ENCODE measurements at regions not wholly inside any gene's neighbourhood (a gene's known extent, or its start where the extent isn't known, plus 50 kb on each side); places are given as distances from the start of the nearest gene placed in this dataset.

DNA sequence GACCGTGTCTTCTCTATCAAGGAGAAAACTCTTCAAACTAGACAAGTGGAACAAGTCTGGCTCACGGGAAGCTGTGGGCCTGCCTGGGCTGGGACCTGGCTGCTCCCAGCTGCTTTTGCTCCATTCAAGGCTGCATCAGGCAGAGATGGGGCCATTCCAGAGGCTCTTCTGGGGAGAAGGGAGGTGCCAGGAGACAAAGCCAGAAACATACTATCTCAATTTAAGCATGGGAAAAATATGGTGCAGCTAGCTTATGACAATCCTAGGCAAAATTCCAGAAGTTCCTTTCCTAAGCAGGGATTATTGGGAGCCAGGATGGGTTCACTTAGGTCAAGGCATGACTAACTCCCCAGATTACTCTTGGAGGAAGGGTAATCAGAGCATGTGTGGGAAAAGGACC, 90.8 kb upstream of the SLC2A1 start:
- no peak overlapping the region for H2AFZ ChIP-seq (ENCODE audit: low read depth)
- no peaks in the 10 kb centered on the region for H3K79me2 ChIP-seq (ENCODE audit: insufficient read depth)
- H4K20me1 ChIP-seq (ENCODE audit: insufficient read depth): no peaks in the 10 kb centered on the region
- no peak overlapping the region for H3K27ac ChIP-seq (ENCODE audit: low read depth in 2 of 2, low read length in 1 of 2)
- no peak overlapping the region for H3K4me3 ChIP-seq (ENCODE audit: low read depth in 2 of 2, low read length in 1 of 2)
- no peak for TF ChIP-seq MAX (IDR thresholded peaks at IDR 0.05; ENCODE audit: low read depth)
- TF ChIP-seq CHD2 (IDR thresholded peaks at IDR 0.05; ENCODE audit: low read length, partially characterized antibody): no peak
- H3K4me1 ChIP-seq (ENCODE audit: control insufficient read depth in 1 of 2, insufficient read depth in 2 of 2, low read depth in 1 of 2, low read length in 1 of 2): peaks cover 0 to 14% of the 10 kb centered on the region in 2 experiments; a peak in 1 of 4 replicates
- H3K9ac ChIP-seq: no peak overlapping the region
- no peaks in the 10 kb centered on the region for H3F3A ChIP-seq (replicated peaks; ENCODE audit: insufficient read depth)
- H3K9me3 ChIP-seq: no peaks in the 10 kb centered on the region
- H3K36me3 ChIP-seq (replicated peaks in 1 of 2; ENCODE audit: control insufficient read depth in 1 of 2, insufficient read depth in 2 of 2, low read length in 1 of 2): no peaks in the 10 kb centered on the region
- H3K4me2 ChIP-seq: no peak overlapping the region
- WGBS (ENCODE audit: low lambda C conversion rate): 87% methylated on average over 2 of the region's 2 CpGs
- POLR2A ChIA-PET: no interaction called here
- no peak for DNase-seq
- no peaks in the 10 kb centered on the region for H3K9me2 ChIP-seq
- no peaks in the 10 kb centered on the region for H3K27me3 ChIP-seq (ENCODE audit: insufficient read depth)
- CTCF ChIA-PET: interaction anchor here (0.6 kb wide), 1 partner anchor 136 kb away, joined by 3 read pairs; no protein-coding TSS in a partner anchor

DNA sequence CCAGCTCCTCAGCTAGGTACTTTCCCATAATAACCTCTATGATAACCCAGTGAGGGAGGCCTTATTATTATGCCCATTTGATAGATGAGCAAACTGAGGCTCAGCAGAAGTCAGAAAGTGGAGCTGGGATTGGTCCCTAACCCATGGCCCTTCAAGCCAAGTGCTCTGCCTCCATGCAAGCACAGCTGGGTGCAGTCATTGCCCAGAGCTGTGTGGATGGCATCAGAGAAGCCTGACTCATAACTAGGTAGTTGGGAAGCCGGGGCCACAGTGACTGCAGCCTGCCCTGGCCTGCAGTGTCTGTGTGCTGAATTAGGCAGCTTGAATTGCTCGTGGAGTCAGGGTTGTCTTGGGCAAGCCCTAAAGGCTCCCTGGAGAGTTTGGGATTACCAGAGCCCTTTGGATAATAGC, 89.9 kb upstream of the SLC2A1 start:
- POLR2A ChIA-PET: no interaction called here
- Histone ChIP-seq H3K4me3 (ENCODE audit: low read depth in 2 of 2, low read length in 1 of 2) (no peak overlapping the region), H3K9ac (no peak overlapping the region), H3F3A (replicated peaks; ENCODE audit: insufficient read depth) (no peaks in the 10 kb centered on the region), H3K4me2 (no peak overlapping the region), H3K9me3 (no peaks in the 10 kb centered on the region), H3K27ac (ENCODE audit: low read depth in 2 of 2, low read length in 1 of 2) (no peak overlapping the region), H3K4me1 (ENCODE audit: control insufficient read depth in 1 of 2, insufficient read depth in 2 of 2, low read depth in 1 of 2, low read length in 1 of 2) (peaks cover 0 to 14% of the 10 kb centered on the region in 2 experiments; a peak in 1 of 4 replicates), H3K27me3 (ENCODE audit: insufficient read depth) (no peaks in the 10 kb centered on the region), H3K9me2 (no peaks in the 10 kb centered on the region), H3K36me3 (replicated peaks in 1 of 2; ENCODE audit: control insufficient read depth in 1 of 2, insufficient read depth in 2 of 2, low read length in 1 of 2) (no peaks in the 10 kb centered on the region), H3K79me2 (ENCODE audit: insufficient read depth) (no peaks in the 10 kb centered on the region), H4K20me1 (ENCODE audit: insufficient read depth) (no peaks in the 10 kb centered on the region), H2AFZ (ENCODE audit: low read depth) (no peak overlapping the region)
- TF ChIP-seq CTCF (IDR thresholded peaks at IDR 0.05): no peak
- TF ChIP-seq CHD2 (IDR thresholded peaks at IDR 0.05; ENCODE audit: low read length, partially characterized antibody): no peak
- TF ChIP-seq USF1 (IDR thresholded peaks at IDR 0.05; ENCODE audit: borderline replicate concordance, low read depth): no peak
- no peak for TF ChIP-seq MAX (IDR thresholded peaks at IDR 0.05; ENCODE audit: low read depth)
- TF ChIP-seq MXI1 (IDR thresholded peaks at IDR 0.05; ENCODE audit: low read depth, low read length): no peak
- CTCF ChIA-PET: interaction anchor here (1.2 to 2.4 kb wide), 5 partner anchors 14 to 135 kb away, joined by 3 to 12 read pairs (median 3); no protein-coding TSS in a partner anchor
- 51% methylated on average over 2 of the region's 2 CpGs for WGBS (ENCODE audit: low lambda C conversion rate)
- no peak for DNase-seq

- Histone ChIP-seq H2AFZ (ENCODE audit: low read depth) (no peak overlapping the region), H3K27me3 (ENCODE audit: insufficient read depth) (no peaks in the 10 kb centered on the region), H3K9me3 (no peaks in the 10 kb centered on the region), H3K36me3 (replicated peaks in 1 of 2; ENCODE audit: control insufficient read depth in 1 of 2, insufficient read depth in 2 of 2, low read length in 1 of 2) (no peaks in the 10 kb centered on the region), H3K4me2 (no peak overlapping the region), H4K20me1 (ENCODE audit: insufficient read depth) (no peaks in the 10 kb centered on the region), H3K4me1 (ENCODE audit: control insufficient read depth in 1 of 2, insufficient read depth in 2 of 2, low read depth in 1 of 2, low read length in 1 of 2) (peaks cover 0 to 14% of the 10 kb centered on the region in 2 experiments; a peak in 1 of 4 replicates), H3K4me3 (ENCODE audit: low read depth in 2 of 2, low read length in 1 of 2) (no peak overlapping the region), H3K9ac (no peak overlapping the region), H3F3A (replicated peaks; ENCODE audit: insufficient read depth) (no peaks in the 10 kb centered on the region), H3K9me2 (no peaks in the 10 kb centered on the region), H3K79me2 (ENCODE audit: insufficient read depth) (no peaks in the 10 kb centered on the region), H3K27ac (ENCODE audit: low read depth in 2 of 2, low read length in 1 of 2) (no peak overlapping the region)
- DNase-seq: no peak
- POLR2A ChIA-PET: no interaction called here
- CTCF ChIA-PET: interaction anchor here (1.2 to 2.4 kb wide), 3 partner anchors 12 to 122 kb away, joined by 3 to 12 read pairs (median 3); no protein-coding TSS in a partner anchor
- 21% methylated on average over 1 of the region's 1 CpG for WGBS (ENCODE audit: low lambda C conversion rate)
- no peak for TF ChIP-seq CHD2 (IDR thresholded peaks at IDR 0.05; ENCODE audit: low read length, partially characterized antibody)
- no peak for TF ChIP-seq USF2 (IDR thresholded peaks at IDR 0.05; ENCODE audit: borderline replicate concordance, low read depth, low read length)
- TF ChIP-seq, protein P1, sequence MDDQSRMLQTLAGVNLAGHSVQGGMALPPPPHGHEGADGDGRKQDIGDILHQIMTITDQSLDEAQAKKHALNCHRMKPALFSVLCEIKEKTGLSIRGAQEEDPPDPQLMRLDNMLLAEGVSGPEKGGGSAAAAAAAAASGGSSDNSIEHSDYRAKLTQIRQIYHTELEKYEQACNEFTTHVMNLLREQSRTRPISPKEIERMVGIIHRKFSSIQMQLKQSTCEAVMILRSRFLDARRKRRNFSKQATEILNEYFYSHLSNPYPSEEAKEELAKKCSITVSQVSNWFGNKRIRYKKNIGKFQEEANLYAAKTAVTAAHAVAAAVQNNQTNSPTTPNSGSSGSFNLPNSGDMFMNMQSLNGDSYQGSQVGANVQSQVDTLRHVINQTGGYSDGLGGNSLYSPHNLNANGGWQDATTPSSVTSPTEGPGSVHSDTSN (IDR thresholded peaks at IDR 0.05): no peak
- TF ChIP-seq FOSL2 (IDR thresholded peaks at IDR 0.05; ENCODE audit: borderline replicate concordance, low read depth): no peak
- no peak for TF ChIP-seq TCF12 (IDR thresholded peaks at IDR 0.05)
- no peak for TF ChIP-seq FOXM1 (IDR thresholded peaks at IDR 0.05; ENCODE audit: low read depth)
- TF ChIP-seq SMC3 (IDR thresholded peaks at IDR 0.05; ENCODE audit: low read depth, low read length): no peak
- TF ChIP-seq MXI1 (IDR thresholded peaks at IDR 0.05; ENCODE audit: low read depth, low read length): no peak
- no peak for TF ChIP-seq YY1 (IDR thresholded peaks at IDR 0.05; ENCODE audit: low read depth)
- TF ChIP-seq SIN3A (IDR thresholded peaks at IDR 0.05; ENCODE audit: borderline replicate concordance, low read depth, low read length): no peak
These were observed 88.5 kb upstream of the SLC2A1 start for GRCh38 chr1:43047135-43047534.

All from SK-N-SH (cell line).